Naive B cell (primary cell): ENCODE measurements at regions not wholly inside any gene's neighbourhood (a gene's known extent, or its start where the extent isn't known, plus 50 kb on each side); places are given as distances from the start of the nearest gene placed in this dataset.

Source experiments
- ATAC-seq, 2 donors: fragments of 150-1000 bp; cut with Tn5 transposase; 2 replicates each; pipeline ENCODE4 v1.10.0; 2021; ENCODE audit warnings: low read depth in 2 of 2, mild to moderate bottlenecking in 2 of 2, moderate library complexity in 2 of 2
- DNase-seq: peaks from one replicate; pipeline ENCODE4 v3.0.0; 2022
- H3K27ac Mint-ChIP-seq, 6 donors: one replicate each; pipeline ENCODE4 v1.8.0; 2020 to 2022; ENCODE audit warnings: mild to moderate bottlenecking in 6 of 6, mixed read lengths in 6 of 6, moderate library complexity in 5 of 6, inconsistent platforms in 2 of 6
- H3K27me3 Mint-ChIP-seq, 3 donors: one replicate each; pipeline ENCODE4 v1.8.0; 2021 to 2022; ENCODE audit warnings: mixed read lengths in 3 of 3, mild to moderate bottlenecking in 1 of 3
- H3K36me3 Mint-ChIP-seq, 2 donors: one replicate each; pipeline ENCODE4 v1.8.0; 2020 to 2022; ENCODE audit warnings: mixed read lengths in 2 of 2, inconsistent platforms in 1 of 2, mild to moderate bottlenecking in 1 of 2
- H3K4me1 Mint-ChIP-seq, 3 donors: one replicate each; pipeline ENCODE4 v1.8.0; 2020 to 2022; ENCODE audit warnings: mixed read lengths in 3 of 3, inconsistent platforms in 1 of 3, mild to moderate bottlenecking in 1 of 3, moderate library complexity in 1 of 3
- H3K4me3 Mint-ChIP-seq, 8 donors: one replicate each; pipeline ENCODE4 v1.8.0; 2020 to 2022; ENCODE audit warnings: mild to moderate bottlenecking in 8 of 8, mixed read lengths in 8 of 8, moderate library complexity in 8 of 8, inconsistent platforms in 2 of 8
- H3K9me3 Mint-ChIP-seq, 7 donors: one replicate each; pipeline ENCODE4 v1.8.0; 2020 to 2022; ENCODE audit warnings: mixed read lengths in 7 of 7, mild to moderate bottlenecking in 5 of 7, inconsistent platforms in 2 of 7, moderate library complexity in 1 of 7

DNA sequence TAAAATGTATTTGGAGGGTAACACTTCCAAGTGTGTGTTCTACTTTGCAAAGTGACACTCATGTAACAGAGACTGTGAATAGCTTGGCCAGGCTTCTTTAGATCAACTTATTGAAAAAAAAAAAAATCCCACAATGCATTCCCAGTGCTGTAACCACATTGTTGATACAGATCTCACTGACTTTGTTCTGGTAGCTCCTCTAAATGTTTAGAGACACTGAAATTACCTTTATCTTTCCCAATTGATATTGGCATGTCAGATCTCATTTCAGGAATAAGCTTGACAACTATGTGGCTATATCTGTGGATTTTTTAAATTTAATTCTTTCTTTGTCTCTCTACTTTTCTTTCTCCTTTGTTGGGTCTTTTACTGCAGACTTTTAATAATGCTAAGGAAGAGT lies 1018.9 kb upstream of the PRMT6 start:
- Mint-ChIP-seq H3K9me3 (peaks cover 4 to 20% (median 6%) of the 10 kb centered on the region in 7 donors), H3K36me3 (peaks cover 0 to 6% of the 10 kb centered on the region in 2 donors), H3K27me3 (peaks cover 0 to 9% (median 0%) of the 10 kb centered on the region in 3 donors), H3K27ac (no peak overlapping the region), H3K4me3 (no peak overlapping the region), H3K4me1 (no peaks in the 10 kb centered on the region)
- no peak for ATAC-seq
- DNase-seq: no peak

DNA sequence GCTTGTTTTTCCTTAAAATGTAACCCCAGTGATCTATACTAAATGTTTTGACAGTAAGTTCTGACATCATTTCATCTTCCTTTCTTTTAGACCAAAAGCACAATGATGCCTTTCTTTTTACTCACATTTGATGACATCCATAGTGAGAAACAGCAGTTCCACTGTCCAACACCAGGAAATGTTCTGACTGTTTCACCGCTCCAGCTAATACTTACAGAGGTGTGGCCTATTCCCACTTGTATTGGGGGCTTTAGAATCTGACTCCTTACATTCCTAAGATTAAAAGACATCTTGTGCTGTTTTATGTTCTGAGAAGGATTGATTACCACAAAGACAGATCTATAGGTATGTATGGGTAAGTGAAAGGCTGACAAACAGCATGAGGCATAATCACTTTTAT lies 1018.2 kb upstream of the PRMT6 start:
- Mint-ChIP-seq H3K4me3 (no peak overlapping the region), H3K4me1 (no peaks in the 10 kb centered on the region), H3K36me3 (peaks cover 0 to 6% of the 10 kb centered on the region in 2 donors), H3K27me3 (peaks cover 0 to 8% (median 0%) of the 10 kb centered on the region in 3 donors), H3K27ac (no peak overlapping the region), H3K9me3 (peaks cover 4 to 26% (median 6%) of the 10 kb centered on the region in 7 donors)
- DNase-seq: no peak
- ATAC-seq: no peak

DNA sequence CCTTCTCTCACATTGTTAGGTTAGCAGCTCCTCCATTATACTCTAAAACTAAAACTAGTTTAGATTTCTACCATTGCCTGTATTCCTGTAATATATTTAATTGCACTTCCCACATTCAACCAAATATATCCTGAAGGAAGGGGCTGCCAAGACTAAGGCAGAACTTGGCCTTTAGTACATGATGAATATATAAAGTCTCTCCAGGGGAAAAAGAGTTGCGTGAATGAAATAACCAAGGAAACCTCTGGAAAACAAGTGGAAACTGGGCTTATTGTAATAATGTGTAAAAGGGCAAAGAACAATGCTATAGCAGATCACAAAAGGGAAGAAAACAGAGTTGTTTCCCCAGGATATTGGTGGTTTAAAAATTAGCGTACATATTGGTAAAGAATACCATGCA lies 1012.5 kb upstream of the PRMT6 start:
- ATAC-seq (no peak), DNase-seq (no peak)
- H3K4me1 Mint-ChIP-seq: no peaks in the 10 kb centered on the region
- H3K27me3 Mint-ChIP-seq: no peaks in the 10 kb centered on the region
- peaks cover 0 to 6% of the 10 kb centered on the region in 2 donors for H3K36me3 Mint-ChIP-seq
- no peak overlapping the region for H3K27ac Mint-ChIP-seq
- H3K4me3 Mint-ChIP-seq: no peak overlapping the region
- peaks cover 4 to 26% (median 5%) of the 10 kb centered on the region in 7 donors for H3K9me3 Mint-ChIP-seq

DNA sequence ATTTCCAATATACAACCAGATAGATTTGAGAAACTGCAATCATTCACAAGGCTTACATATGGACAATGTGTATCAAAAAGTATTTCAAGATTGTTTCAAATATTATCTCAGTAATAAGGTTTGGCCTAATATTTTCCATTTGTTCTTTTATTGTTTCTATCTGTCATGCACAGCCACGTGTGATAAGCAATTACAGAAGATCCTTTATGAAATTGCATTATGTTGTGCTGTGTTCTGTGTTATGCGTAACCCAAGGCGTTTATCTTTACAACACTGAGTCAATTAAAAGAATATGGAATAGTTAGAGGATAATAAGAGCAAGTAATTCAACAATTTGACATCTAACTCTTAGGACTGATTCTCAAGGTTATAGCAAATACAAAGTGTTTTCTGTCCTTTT lies 1009.3 kb upstream of the PRMT6 start:
- H3K36me3 Mint-ChIP-seq: no peaks in the 10 kb centered on the region
- DNase-seq (no peak), ATAC-seq (no peak)
- H3K4me1 Mint-ChIP-seq: no peaks in the 10 kb centered on the region
- peaks cover 0 to 9% (median 0%) of the 10 kb centered on the region in 7 donors for H3K9me3 Mint-ChIP-seq
- no peak overlapping the region for H3K4me3 Mint-ChIP-seq
- peaks cover 0 to 5% (median 0%) of the 10 kb centered on the region in 3 donors for H3K27me3 Mint-ChIP-seq
- no peak overlapping the region for H3K27ac Mint-ChIP-seq

DNA sequence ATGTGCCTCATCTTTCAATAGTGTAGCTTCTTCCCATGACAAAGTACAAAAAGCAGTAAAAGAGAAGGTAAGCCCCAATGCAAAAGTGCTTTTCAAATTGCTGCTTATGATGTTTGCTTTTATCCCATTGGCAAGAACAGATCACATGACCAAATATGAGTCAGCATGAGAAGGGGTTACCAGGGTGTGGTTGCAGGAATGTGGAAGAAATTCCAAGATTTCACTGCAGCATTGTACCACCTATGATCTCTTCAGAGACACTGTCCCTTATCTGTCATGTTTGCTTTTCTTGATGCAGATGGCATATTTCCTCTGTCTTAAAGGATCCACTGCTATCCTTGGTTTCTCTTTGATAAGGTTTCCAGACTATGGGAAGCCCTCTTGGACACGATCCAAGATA lies 1006.9 kb upstream of the PRMT6 start:
- H3K4me3 Mint-ChIP-seq: no peak overlapping the region
- no peak for ATAC-seq
- H3K27me3 Mint-ChIP-seq: peaks cover 0 to 5% (median 0%) of the 10 kb centered on the region in 3 donors
- H3K4me1 Mint-ChIP-seq: no peaks in the 10 kb centered on the region
- DNase-seq: no peak
- no peaks in the 10 kb centered on the region for H3K36me3 Mint-ChIP-seq
- H3K27ac Mint-ChIP-seq: peak overlapping the region in 1 of 6 donors; percentile 29
- peaks cover 0 to 3% (median 0%) of the 10 kb centered on the region in 7 donors for H3K9me3 Mint-ChIP-seq

DNA sequence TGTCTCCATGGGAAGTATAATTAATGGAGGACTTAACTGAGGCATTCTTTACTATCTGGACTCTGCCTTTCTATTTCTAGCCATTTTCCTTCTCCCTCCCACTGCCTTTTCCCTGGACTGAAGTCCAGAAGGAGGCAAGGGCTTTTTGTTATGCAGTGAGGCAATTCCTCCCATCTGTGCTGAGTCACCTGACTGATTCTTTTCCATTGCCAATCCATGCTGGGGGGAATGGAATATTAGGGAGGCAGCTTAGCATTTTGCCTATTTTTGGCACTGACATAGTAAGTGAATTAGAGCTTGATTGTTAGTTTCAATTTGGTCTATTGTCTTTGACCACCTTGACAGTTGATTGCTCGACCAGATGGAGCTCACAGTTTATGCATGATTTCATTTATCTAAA lies 1000.6 kb upstream of the PRMT6 start:
- Mint-ChIP-seq H3K4me1 (peaks cover 5 to 12% (median 8%) of the 10 kb centered on the region in 3 donors), H3K9me3 (peaks cover 0 to 3% (median 0%) of the 10 kb centered on the region in 7 donors), H3K27me3 (peaks cover 0 to 5% (median 0%) of the 10 kb centered on the region in 3 donors), H3K4me3 (no peak overlapping the region), H3K27ac (no peak overlapping the region), H3K36me3 (no peaks in the 10 kb centered on the region)
- no peak for DNase-seq
- no peak for ATAC-seq

DNA sequence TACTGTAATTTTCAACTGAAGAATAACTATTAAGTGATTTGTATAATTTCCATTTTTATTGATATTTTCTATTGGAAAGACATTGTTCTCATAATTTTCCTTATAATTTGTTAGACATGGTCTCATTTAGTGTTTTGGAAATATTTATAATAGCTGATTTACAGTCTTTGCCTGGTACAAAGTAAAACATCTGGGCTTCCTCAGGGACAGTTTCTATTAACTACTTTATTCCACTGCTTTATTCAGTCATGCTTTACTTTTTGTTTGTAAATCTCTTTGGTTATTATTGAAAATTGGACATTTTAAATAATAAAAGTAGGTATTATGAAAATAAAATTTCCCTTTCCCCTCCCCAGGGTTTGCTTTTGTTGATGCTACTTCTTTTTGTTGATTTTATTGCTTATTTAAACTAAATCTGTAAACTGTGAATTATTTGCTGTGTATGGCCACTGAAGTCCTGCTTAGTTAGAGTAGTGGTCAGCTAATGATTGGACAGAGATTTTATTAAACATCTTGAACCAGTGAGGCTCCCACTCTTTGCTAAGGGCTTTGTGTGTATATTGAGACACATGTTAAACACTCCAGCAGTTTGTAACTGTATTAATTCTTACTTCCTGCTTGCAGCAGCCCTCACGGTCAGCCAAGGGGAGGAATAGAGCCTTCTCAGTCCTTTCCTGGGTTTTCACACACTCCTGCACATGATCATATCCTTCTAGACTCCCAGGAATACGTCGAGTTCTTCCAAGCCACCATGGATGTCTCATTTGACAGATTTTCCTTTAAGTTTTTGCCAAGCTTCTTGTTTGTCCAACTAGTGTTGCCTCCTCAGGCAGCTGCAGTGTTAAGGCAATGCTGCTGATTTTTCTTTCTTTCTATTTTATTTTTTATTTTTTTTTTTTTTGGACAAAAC lies 994.6 kb upstream of the PRMT6 start:
- H3K36me3 Mint-ChIP-seq: no peaks in the 10 kb centered on the region
- no peak overlapping the region for H3K27ac Mint-ChIP-seq
- no peak overlapping the region for H3K4me3 Mint-ChIP-seq
- H3K27me3 Mint-ChIP-seq: no peaks in the 10 kb centered on the region
- peaks cover 0 to 9% (median 2%) of the 10 kb centered on the region in 7 donors for H3K9me3 Mint-ChIP-seq
- ATAC-seq: no peak
- no peak for DNase-seq
- H3K4me1 Mint-ChIP-seq: peaks cover 0 to 7% (median 3%) of the 10 kb centered on the region in 3 donors

DNA sequence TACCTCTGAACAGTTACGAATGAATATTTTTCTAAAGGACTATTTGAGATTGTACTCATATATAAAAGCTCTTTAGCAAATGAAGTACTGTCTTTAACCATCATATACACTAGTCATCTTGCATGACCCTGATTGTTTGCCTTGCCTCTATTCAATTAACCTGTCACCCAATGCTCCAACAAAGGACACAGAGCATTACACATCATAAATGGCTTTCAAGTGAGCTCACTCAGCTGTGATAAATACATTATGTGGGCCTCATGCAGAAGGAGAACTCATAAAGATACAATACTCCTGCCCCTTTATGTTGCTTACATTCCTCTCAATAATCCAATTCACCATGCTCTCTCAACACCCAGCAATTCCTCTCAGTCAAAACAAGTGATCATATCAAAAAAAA lies 993.0 kb upstream of the PRMT6 start:
- Mint-ChIP-seq H3K36me3 (no peaks in the 10 kb centered on the region), H3K27ac (no peak overlapping the region), H3K4me3 (no peak overlapping the region), H3K27me3 (no peaks in the 10 kb centered on the region), H3K9me3 (peaks cover 0 to 9% (median 2%) of the 10 kb centered on the region in 7 donors), H3K4me1 (peaks cover 0 to 7% (median 3%) of the 10 kb centered on the region in 3 donors)
- no peak for DNase-seq
- ATAC-seq: no peak

DNA sequence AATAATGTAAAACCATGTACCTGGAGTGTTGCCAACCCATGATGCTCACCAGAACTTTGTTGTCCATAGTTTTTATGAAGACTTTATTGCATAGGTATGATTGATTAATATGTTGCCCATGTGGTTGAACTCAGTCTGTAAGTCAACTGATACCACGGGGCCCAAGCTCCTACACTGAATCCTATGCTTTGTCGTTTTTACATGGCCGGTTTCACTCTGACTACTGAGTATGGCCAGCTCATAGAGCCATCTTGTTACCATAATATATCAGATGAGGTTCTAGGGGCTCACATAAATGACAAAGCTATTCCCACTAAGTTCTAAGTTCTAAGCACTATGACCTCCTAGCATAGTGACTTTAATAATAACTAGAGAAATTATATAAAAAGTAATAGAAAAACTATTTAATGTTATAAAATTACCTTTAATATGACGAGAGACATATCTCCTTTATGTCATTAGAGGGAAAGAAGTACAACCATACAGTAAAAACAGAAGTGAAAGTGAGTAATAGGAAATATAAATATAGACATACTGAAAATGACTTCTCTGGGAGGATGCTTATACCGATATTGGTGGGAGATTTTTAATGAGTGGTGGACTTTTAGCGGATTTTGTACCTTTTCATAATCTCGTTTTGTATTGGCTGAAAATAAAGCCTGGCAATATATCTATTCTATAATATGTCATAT lies 983.4 kb upstream of the PRMT6 start:
- H3K9me3 Mint-ChIP-seq: peaks cover 0 to 3% (median 0%) of the 10 kb centered on the region in 7 donors
- no peaks in the 10 kb centered on the region for H3K36me3 Mint-ChIP-seq
- peaks cover 0 to 5% (median 0%) of the 10 kb centered on the region in 3 donors for H3K27me3 Mint-ChIP-seq
- H3K27ac Mint-ChIP-seq: no peak overlapping the region
- DNase-seq (peak; percentile 2), ATAC-seq (peak; percentile 76 to 78)
- peaks cover 0 to 6% (median 0%) of the 10 kb centered on the region in 3 donors for H3K4me1 Mint-ChIP-seq
- H3K4me3 Mint-ChIP-seq: peak overlapping the region in 1 of 8 donors; percentile 16

DNA sequence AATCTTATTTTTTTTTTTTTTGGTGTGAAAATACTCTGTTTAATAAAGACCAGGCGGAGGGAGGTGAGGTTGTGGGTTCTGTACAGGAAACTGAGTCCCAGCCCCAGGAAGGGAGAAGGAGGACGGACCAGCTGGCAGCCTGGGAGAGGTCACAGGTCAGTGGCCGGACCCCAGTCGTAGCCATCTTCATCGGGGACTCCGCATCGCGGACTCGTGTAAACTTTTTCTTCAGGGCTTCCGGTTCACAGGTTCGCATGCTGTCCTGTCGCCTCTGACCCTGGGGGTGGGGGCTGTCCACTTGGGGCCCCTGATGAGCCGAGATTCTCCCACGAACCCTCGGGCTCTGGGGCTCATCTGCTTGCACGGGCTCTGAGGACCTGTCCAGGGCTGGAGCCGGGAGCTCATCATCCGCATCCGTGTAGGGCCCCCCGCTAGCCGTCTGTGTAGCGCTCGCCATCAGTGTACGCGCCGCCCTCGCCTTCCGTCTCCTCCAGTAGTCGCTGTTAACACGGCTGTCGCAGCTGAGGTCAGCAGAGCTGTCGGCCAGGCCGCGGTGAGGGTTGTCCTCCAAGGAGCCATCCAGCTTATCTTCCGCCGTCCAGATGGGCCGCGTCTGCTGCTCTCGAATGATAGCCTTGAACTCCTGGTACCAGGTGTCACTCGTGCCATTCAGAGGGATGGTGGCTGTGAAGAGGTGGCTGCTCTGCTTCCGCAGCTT lies 975.7 kb upstream of the PRMT6 start:
- Mint-ChIP-seq H3K36me3 (no peaks in the 10 kb centered on the region), H3K4me1 (peaks cover 0 to 3% (median 0%) of the 10 kb centered on the region in 3 donors), H3K4me3 (no peak overlapping the region), H3K27me3 (peaks cover 23 to 31% (median 24%) of the 10 kb centered on the region in 3 donors), H3K27ac (no peak overlapping the region), H3K9me3 (peaks cover 0 to 2% (median 0%) of the 10 kb centered on the region in 7 donors)
- ATAC-seq: peak in 1 of 2 donors; percentile 36
- DNase-seq: no peak

DNA sequence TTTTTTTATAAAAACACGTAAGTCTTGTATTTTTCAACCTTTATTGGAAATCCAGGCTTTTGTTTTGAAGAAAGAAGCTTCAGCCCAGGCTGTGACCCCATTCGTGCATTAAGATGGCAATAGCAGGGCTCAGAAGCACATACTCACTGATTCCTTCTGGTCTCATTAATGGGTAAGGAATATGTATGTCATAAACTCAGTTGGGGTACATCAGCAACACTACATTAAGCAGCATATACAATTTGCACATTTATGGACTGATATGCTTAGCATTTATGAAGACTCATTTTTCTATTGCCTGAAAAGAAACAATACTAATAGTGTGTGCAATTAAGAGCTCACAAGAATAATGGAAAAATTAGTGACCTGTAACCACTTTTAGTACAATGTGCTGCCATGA lies 945.4 kb upstream of the PRMT6 start:
- H3K27me3 Mint-ChIP-seq: peaks cover 0 to 4% (median 0%) of the 10 kb centered on the region in 3 donors

DNA sequence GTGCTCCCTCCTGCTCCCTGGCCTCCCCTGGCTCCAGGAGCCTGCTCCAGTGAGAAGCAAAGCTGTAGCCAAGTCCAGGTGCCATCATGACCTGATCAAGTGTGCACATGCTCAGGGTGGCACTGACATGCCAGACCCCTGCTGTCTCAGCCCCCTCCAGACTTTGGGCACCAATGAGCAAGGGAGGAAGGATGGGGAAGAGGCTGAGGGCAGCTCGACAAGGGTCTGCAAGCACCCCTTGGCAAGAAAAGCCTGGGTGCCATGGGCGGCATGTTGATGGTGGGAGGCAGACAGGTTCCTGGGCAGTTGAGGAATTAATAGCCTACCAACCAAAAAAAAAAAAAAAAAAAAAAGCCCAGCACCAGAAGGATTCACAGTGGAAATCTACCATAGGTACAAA lies 942.6 kb upstream of the PRMT6 start:
- peaks cover 0 to 12% (median 6%) of the 10 kb centered on the region in 7 donors for H3K9me3 Mint-ChIP-seq
- DNase-seq (no peak), ATAC-seq (no peak)
- H3K4me3 Mint-ChIP-seq: no peak overlapping the region
- no peak overlapping the region for H3K27ac Mint-ChIP-seq
- peaks cover 0 to 4% (median 0%) of the 10 kb centered on the region in 3 donors for H3K27me3 Mint-ChIP-seq
- H3K36me3 Mint-ChIP-seq: no peaks in the 10 kb centered on the region
- no peaks in the 10 kb centered on the region for H3K4me1 Mint-ChIP-seq

More for the DNA sequence above, 945.4 kb upstream of the PRMT6 start:
- no peak for DNase-seq
- Mint-ChIP-seq H3K4me3 (no peak overlapping the region), H3K27ac (no peak overlapping the region), H3K9me3 (peaks cover 0 to 8% (median 0%) of the 10 kb centered on the region in 7 donors), H3K4me1 (no peaks in the 10 kb centered on the region), H3K36me3 (no peaks in the 10 kb centered on the region)
- ATAC-seq: no peak

DNA sequence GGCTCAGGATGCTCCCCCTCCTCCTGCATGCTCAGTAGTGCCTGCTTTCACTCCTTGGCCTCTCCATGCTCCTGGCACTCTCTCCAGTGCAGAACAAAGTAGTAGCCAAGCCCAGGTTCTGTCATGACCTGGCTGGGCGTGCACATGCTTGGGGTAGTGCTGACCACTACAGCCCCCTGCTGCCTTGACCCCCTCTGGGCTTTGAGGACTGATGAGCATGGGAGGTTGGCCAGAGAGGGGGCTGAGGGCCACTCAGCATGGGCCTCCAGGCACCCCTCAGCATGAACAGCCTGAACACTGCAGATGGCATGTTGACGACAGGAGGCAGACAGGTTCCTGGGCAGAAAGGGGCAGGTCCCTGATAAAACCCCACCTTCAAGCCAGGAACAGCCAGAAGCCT lies 935.7 kb upstream of the PRMT6 start:
- Mint-ChIP-seq H3K27ac (no peak overlapping the region), H3K36me3 (no peaks in the 10 kb centered on the region), H3K9me3 (peaks cover 0 to 12% (median 10%) of the 10 kb centered on the region in 7 donors), H3K27me3 (no peaks in the 10 kb centered on the region), H3K4me1 (no peaks in the 10 kb centered on the region), H3K4me3 (no peak overlapping the region)
- no peak for DNase-seq
- no peak for ATAC-seq
